Activated T-helper 17 cell treated with anti-CD3 and anti-CD28 coated beads, Interleukin-2, amount 50 U/mL, for 72 hours (primary cell): ENCODE measurements at regions not wholly inside any gene's neighbourhood (a gene's known extent, or its start where the extent isn't known, plus 50 kb on each side); places are given as distances from the start of the nearest gene placed in this dataset.
"Not testable (repeated sequence)": the region's sequence is repeated elsewhere in the genome, so short reads cannot be mapped to it uniquely, and the experiment has no call there.

ENCODE experiments used
- ATAC-seq: fragments of 150-1000 bp; cut with Tn5 transposase; replicated peaks from 2 replicates; pipeline ENCODE4 v1.10.0; 2021; ENCODE audit warnings: mild to moderate bottlenecking, moderate library complexity
- H3K27ac Mint-ChIP-seq: one replicate; pipeline ENCODE4 v1.8.0; 2022; ENCODE audit warnings: mixed read lengths
- H3K27me3 Mint-ChIP-seq: one replicate; pipeline ENCODE4 v1.8.0; 2022; ENCODE audit warnings: mixed read lengths
- H3K36me3 Mint-ChIP-seq: one replicate; pipeline ENCODE4 v1.8.0; 2022; ENCODE audit warnings: low read depth, mild to moderate bottlenecking, mixed read lengths
- H3K4me1 Mint-ChIP-seq: one replicate; pipeline ENCODE4 v1.8.0; 2022; ENCODE audit warnings: mixed read lengths
- H3K4me3 Mint-ChIP-seq: one replicate; pipeline ENCODE4 v1.8.0; 2022; ENCODE audit warnings: mild to moderate bottlenecking, mixed read lengths
- H3K9me3 Mint-ChIP-seq: one replicate; pipeline ENCODE4 v1.8.0; 2022; ENCODE audit warnings: mixed read lengths

DNA sequence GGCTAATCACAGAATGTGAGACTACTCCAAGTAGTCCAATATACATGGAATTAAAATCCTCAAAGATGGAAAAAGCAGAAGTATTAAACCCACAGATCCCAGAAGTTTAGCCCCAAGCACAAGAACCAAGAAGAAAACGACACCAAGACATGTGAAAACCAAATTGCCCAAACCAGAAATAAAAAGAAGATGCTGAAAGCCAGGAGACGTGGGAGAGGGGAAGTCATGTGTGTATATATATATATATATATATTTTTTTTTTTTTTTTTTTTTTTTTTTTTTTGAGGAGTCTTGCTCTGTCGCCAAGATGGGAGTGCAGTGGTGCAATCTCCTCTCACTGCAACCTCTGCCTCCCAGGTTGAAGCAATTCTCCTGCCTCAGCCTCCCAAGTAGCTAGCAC is 376.9 kb upstream of the FRG1 start:
- H3K9me3 Mint-ChIP-seq, H3K4me3 Mint-ChIP-seq, H3K27ac Mint-ChIP-seq, H3K27me3 Mint-ChIP-seq, H3K4me1 Mint-ChIP-seq, H3K36me3 Mint-ChIP-seq, ATAC-seq: not testable (repeated sequence)

DNA sequence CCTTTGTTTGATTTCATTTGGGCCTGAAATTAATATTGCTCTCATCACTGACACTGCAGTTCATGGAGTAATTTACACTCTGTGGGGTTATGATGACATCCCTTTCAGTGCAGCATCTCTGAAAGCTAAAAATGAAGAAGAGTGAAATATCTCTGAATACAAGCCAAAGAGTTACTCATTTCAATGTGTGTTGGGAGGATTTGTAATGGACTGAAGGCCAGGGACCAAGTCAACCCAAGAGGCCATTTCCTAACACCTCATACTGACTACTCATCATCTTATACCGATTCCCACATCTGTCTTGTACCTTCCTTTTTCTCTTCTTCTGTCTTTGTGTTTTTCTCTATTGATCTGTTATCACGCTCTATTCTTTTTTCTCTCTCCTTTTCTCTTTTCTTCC is 374.4 kb upstream of the FRG1 start:
- not testable (repeated sequence) for H3K4me3 Mint-ChIP-seq, ATAC-seq, H3K36me3 Mint-ChIP-seq, H3K27ac Mint-ChIP-seq, H3K27me3 Mint-ChIP-seq, H3K9me3 Mint-ChIP-seq, H3K4me1 Mint-ChIP-seq

DNA sequence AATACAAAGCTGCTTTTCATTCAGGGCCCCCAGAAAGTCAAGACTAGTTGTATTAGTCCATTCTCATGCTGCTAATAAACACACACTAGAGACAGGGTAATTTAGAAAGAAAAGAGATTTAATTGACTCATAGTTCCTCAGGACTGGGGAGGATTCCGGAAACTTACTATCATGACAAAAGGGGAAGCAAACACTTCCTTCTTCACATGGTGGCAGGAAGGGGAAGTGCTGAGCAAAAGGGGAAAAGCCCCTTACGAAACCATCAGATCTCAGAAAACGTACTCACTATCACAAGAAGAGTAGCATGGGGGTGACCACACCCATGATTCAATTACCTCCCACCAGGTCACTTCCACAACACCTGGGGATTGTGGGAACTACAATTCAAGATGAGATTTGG is 373.8 kb upstream of the FRG1 start:
- not testable (repeated sequence) for H3K9me3 Mint-ChIP-seq, H3K27me3 Mint-ChIP-seq, H3K4me3 Mint-ChIP-seq, H3K4me1 Mint-ChIP-seq, ATAC-seq, H3K36me3 Mint-ChIP-seq, H3K27ac Mint-ChIP-seq

DNA sequence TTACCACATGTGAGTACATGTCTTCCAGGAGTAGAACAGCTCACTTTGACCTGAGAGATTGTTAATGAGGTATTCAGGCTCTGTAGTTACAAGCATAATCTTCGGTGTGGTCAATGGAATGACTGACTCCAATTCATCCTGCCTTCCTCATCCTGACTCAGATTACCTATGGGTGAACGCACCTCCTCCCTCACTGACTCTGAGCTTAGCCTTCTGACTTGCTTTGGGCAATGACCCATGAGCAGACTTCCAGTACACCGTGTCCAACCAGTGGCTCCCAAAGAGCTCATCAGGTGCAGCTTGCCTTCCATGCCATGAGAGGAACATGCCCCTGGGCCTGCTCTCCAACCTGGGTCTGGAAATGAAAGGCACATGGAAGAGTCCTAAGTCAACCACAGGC is 361.0 kb upstream of the FRG1 start:
- H3K36me3 Mint-ChIP-seq: not testable (repeated sequence)

DNA sequence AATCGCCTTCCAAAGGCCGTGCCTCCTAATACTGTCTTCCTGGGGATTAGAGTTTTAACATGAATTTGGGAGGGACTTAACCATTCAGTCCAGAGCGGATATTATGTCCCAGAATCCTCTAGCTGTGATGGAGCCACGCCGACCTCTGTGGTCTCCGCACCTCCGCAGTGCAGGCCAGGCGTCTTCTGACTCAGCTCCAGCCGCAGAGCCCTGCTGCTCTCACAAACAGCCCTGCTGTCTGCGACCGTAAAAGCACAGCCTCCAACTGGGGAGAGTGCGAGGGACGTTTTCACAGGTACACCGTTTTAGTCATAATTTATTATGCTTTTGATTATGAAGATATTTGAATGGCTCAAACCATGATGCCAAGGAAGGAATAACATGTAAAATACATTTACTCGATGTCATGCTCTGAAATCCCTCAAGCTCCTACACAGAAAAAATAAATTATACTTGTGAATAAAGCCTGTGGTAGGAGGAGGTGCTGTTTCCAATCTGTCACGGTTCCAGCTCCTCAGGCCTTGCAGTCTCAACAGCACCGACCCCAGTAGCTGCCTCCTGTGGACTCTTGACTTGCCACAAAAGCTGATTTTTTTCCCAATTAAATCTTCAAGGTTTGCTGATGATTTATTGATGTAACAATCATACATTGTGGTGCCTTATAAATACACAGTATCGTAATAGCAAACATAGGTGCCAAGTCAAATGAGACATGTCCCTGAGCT is 353.6 kb upstream of the FRG1 start:
- not testable (repeated sequence) for H3K4me3 Mint-ChIP-seq, ATAC-seq, H3K27me3 Mint-ChIP-seq, H3K27ac Mint-ChIP-seq, H3K4me1 Mint-ChIP-seq, H3K9me3 Mint-ChIP-seq, H3K36me3 Mint-ChIP-seq

More for the DNA sequence above, 361.0 kb upstream of the FRG1 start:
- not testable (repeated sequence) for H3K27ac Mint-ChIP-seq, H3K27me3 Mint-ChIP-seq, H3K4me3 Mint-ChIP-seq, ATAC-seq, H3K4me1 Mint-ChIP-seq, H3K9me3 Mint-ChIP-seq

DNA sequence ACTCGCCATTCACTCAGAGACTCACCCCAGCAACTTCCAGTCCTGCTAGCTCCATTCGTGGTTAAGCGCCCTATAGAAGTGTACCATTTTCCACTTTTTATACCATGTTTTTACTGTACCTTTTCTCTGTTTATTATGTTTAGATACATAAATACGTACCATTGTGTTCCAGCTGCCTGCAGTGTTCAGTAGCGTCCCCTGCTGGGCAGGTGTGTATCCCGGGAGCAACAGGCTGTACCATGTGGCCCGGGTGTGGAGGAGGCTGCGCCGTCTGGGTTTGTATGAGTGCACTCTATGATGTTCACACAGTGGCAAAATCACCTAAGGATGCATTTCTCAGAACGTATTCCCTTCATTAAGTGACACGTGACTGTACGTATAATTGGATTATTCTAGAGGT is 351.5 kb upstream of the FRG1 start:
- H3K4me1 Mint-ChIP-seq, H3K27ac Mint-ChIP-seq, H3K4me3 Mint-ChIP-seq, ATAC-seq, H3K9me3 Mint-ChIP-seq, H3K36me3 Mint-ChIP-seq, H3K27me3 Mint-ChIP-seq: not testable (repeated sequence)

DNA sequence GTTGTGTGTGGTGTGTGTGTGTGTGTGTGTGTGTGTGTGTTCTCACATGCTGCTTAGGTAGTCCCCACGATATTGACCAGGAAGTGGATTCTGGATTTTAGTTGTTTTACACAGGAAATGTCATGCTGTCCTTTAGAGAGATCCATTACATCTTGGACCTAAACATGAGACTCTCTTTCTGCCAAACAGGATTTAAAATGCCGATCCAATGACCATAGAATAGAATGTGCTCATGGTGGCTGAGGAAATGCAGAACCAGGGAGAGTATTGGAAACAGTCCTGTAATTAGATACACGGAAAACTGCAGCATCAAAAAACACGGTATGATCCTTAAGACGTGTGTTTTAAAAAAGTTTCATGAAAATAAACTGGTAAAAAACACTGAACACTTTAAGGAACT is 347.8 kb upstream of the FRG1 start:
- Mint-ChIP-seq H3K36me3 (no peaks in the 10 kb centered on the region), H3K27me3 (no peaks in the 10 kb centered on the region), H3K4me3 (no peak overlapping the region), H3K27ac (no peak overlapping the region), H3K9me3 (no peaks in the 10 kb centered on the region), H3K4me1 (no peaks in the 10 kb centered on the region)
- no peak for ATAC-seq

DNA sequence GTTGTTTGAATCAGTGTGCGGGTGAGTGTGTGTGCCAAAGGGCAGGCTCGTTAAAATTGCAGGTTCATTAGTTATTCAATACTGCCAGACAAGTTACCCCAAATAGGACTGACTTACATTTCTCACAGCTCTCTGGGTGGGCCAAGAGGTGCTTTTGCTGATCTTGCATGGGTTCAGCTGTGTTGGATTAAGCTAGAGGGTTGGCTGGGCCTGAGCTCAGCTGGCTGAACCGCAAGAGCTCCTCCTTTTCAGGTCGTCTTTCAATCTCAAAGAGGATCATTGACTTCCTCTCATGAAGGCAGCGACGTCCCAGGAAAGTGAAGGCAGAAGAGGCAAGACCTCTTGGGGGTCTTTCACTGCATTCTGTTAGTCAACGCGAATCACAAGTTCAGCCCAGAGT is 343.3 kb upstream of the FRG1 start:
- Mint-ChIP-seq H3K27ac (no peak overlapping the region), H3K4me1 (no peaks in the 10 kb centered on the region), H3K4me3 (no peak overlapping the region), H3K9me3 (peaks cover 7% of the 10 kb centered on the region), H3K27me3 (peaks cover 6% of the 10 kb centered on the region), H3K36me3 (no peaks in the 10 kb centered on the region)
- ATAC-seq: no peak

DNA sequence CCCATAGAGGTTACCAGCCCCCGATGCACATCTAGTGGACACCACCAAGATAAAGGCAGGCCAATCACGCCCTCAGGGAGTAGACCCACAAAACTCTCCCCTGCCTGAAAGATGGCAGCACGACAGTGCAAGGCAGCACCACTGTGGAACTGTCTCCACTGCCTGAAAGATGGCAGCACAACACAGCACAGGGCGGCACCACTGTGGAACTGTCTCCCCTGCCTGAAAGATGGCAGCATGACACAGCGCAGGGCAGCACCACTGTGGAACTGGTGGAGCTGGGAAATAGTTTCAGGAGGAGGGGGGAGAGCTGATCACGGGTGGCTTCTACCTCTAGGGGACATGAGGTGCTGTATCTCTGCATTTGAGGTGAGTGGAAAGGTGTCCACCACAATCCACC is 340.4 kb upstream of the FRG1 start:
- H3K27me3 Mint-ChIP-seq: peaks cover 6% of the 10 kb centered on the region
- no peaks in the 10 kb centered on the region for H3K4me1 Mint-ChIP-seq
- peaks cover 7% of the 10 kb centered on the region for H3K9me3 Mint-ChIP-seq
- H3K4me3 Mint-ChIP-seq: no peak overlapping the region
- no peak for ATAC-seq
- no peaks in the 10 kb centered on the region for H3K36me3 Mint-ChIP-seq
- no peak overlapping the region for H3K27ac Mint-ChIP-seq

DNA sequence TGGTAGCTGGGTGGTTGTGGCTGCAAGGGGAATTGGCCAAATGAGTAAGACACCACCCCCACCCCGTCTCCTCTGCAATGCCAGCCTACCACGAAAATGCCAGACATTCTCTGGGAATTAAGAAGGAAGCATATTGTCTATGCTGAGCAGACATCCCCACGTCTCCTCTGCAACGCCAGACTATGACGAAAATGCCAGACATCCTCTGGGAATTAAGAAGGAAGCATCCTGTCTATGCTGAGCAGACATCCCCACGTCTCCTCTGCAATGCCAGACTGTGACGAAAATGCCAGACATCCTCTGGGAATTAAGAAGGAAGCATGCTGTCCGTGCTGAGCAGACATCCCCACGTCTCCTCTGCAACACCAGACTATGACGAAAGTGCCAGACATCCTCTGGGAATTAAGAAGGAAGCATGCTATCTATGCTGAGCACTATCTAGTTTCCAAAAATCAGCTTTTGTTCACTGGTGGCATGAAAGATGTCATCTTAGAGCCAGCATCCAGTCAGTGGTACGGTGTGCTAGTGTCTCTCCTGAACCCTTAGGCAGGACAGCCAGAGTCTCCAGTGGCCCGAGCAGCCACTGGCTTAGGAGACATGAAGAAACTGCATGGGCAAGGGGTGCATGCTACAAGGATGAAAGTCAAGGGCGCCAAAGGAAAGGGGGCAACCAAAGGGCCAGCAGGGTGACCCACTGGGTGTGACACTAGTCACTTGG is 339.8 kb upstream of the FRG1 start:
- peaks cover 7% of the 10 kb centered on the region for H3K9me3 Mint-ChIP-seq
- peaks cover 6% of the 10 kb centered on the region for H3K27me3 Mint-ChIP-seq
- H3K36me3 Mint-ChIP-seq: no peaks in the 10 kb centered on the region
- H3K4me1 Mint-ChIP-seq: no peaks in the 10 kb centered on the region
- ATAC-seq: no peak
- no peak overlapping the region for H3K27ac Mint-ChIP-seq
- H3K4me3 Mint-ChIP-seq: no peak overlapping the region

DNA sequence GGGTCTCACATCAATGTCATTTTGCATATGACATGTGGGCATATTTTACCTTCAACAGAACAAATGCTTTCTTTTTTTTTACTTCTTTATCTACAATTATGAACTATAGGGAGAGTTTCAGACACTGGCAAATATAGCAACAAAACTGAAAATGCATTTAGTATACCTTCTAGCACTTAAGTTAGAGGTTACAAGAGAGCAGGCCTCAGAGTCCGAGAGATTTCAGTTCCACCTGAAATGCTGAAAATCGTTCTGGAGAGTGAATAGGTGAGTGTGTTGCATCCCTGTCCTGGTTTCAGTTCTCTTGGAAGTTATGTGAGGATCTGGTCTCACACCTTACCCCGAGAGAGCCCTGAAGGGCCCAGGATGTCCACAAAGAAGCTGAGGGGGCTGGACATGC is 337.8 kb upstream of the FRG1 start:
- H3K9me3 Mint-ChIP-seq, H3K27ac Mint-ChIP-seq, H3K4me3 Mint-ChIP-seq, H3K27me3 Mint-ChIP-seq, H3K36me3 Mint-ChIP-seq, H3K4me1 Mint-ChIP-seq, ATAC-seq: not testable (repeated sequence)

DNA sequence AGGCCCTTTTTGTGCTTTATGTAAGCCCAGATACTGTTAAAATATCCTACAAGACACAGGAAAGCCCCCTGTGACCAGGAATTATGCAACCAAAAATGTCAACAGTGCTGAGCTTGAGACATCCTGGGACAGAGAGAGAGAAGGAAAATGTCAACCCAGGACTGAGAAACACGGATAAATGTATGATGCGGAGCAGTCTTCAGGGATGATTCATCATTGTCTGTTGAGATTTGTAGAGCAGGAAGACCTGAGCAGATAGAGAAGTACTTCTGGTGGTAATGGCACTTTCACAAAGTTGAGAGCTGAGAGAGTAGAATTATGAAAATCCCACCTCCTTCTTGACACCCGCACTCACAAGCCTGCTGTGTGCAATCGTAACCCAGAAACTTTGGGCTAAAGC is 330.1 kb upstream of the FRG1 start:
- not testable (repeated sequence) for H3K36me3 Mint-ChIP-seq, H3K4me3 Mint-ChIP-seq, H3K27me3 Mint-ChIP-seq, H3K4me1 Mint-ChIP-seq, ATAC-seq, H3K27ac Mint-ChIP-seq, H3K9me3 Mint-ChIP-seq

DNA sequence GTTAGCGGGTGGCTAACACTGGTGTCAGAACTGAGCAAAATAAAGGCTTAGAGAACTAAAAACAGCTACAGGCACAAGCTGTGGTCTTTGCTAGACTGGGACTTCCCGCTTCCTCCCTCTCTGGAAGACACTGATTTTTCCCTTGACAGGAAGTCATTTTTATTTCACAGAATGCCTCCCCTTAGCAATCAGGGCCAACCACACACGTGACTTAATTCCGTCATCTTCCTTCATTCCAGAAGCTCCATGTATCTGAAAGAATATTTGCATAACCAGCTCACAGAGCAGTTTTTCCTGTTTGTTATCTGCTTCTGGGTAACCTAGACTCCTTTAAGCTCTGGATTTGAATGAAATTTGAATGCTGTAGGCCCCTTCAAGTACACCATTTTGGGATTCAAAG is 327.5 kb upstream of the FRG1 start:
- no peaks in the 10 kb centered on the region for H3K9me3 Mint-ChIP-seq
- H3K27me3 Mint-ChIP-seq: no peaks in the 10 kb centered on the region
- no peaks in the 10 kb centered on the region for H3K4me1 Mint-ChIP-seq
- H3K27ac Mint-ChIP-seq: no peak overlapping the region
- H3K36me3 Mint-ChIP-seq: no peaks in the 10 kb centered on the region
- H3K4me3 Mint-ChIP-seq: no peak overlapping the region
- ATAC-seq: no peak

DNA sequence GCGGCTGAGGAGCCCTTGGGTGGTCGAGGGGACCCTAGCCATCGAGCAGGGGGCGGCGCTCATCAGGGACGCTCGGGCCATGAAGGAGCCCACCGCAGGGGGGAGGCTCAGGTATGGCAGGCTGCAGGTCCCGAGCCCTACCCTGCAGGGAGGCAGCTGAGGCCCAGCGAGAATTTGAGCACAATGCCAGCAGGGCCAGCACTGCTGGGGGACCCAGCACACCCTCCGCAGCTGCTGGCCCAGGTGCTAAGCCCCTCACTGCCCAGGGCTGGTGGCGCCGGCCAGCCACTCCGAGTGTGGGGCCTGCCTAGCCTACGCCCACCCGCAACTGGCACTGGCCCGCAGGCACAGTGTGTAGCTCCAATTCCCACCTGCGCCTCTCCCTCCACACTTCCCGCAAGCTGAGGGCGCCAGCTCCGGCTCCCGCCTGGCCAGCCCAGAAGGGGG is 325.4 kb upstream of the FRG1 start:
- H3K9me3 Mint-ChIP-seq: no peaks in the 10 kb centered on the region
- no peak overlapping the region for H3K4me3 Mint-ChIP-seq
- H3K27ac Mint-ChIP-seq: no peak overlapping the region
- no peaks in the 10 kb centered on the region for H3K36me3 Mint-ChIP-seq
- ATAC-seq: no peak
- no peaks in the 10 kb centered on the region for H3K4me1 Mint-ChIP-seq
- H3K27me3 Mint-ChIP-seq: no peaks in the 10 kb centered on the region

DNA sequence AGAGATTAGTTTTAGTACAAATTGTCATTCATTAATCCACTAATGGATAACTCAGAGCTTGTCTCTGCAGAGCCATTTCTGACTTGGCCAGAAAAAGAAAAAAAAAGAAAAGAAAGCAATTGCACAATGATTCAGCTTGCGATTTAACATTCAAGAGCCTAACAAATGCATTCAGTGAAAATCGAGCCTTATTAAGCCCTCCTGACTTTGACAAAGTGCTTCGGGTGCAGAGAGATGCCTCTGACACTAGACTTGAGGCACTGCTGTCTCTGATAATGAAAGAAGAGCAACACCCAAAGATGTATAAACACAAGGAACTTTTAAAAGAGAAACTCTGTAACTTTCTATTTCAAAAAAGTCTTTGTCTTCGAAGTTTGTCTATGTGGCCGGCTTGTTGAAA is 322.9 kb upstream of the FRG1 start:
- H3K36me3 Mint-ChIP-seq: not testable (repeated sequence)

More for the DNA sequence above, 322.9 kb upstream of the FRG1 start:
- H3K4me1 Mint-ChIP-seq, H3K9me3 Mint-ChIP-seq, H3K27ac Mint-ChIP-seq, H3K27me3 Mint-ChIP-seq, ATAC-seq, H3K4me3 Mint-ChIP-seq: not testable (repeated sequence)
